GM12892 (cell line): ENCODE measurements at regions not wholly inside any gene's neighbourhood (a gene's known extent, or its start where the extent isn't known, plus 50 kb on each side); places are given as distances from the start of the nearest gene placed in this dataset.

Experiments
- POLR2A ChIP-seq: IDR thresholded peaks from 2 replicates; pipeline ENCODE4 v1.6.1; 2011; ENCODE audit warnings: low read depth, low read length, control low read depth
- POLR2AphosphoS5 ChIP-seq: IDR thresholded peaks from 2 replicates; pipeline ENCODE4 v1.6.1; 2011; ENCODE audit warnings: low read depth, low read length, control low read depth
- TAF1 ChIP-seq: IDR thresholded peaks from 2 replicates; pipeline ENCODE4 v1.6.1; 2011; ENCODE audit warnings: low read depth, mild to moderate bottlenecking, control low read depth, low read length, borderline replicate concordance

- TF ChIP-seq TAF1 = no peak
- no peak for TF ChIP-seq POLR2AphosphoS5
- no peak for TF ChIP-seq POLR2A
These were observed 452.7 kb upstream of the KLHL29 start for GRCh38 chr2:22932288-22932687.
